ENCODE measurements at regions not wholly inside any gene's neighbourhood (a gene's known extent, or its start where the extent isn't known, plus 50 kb on each side); places are given as distances from the start of the nearest gene placed in this dataset.

DNA sequence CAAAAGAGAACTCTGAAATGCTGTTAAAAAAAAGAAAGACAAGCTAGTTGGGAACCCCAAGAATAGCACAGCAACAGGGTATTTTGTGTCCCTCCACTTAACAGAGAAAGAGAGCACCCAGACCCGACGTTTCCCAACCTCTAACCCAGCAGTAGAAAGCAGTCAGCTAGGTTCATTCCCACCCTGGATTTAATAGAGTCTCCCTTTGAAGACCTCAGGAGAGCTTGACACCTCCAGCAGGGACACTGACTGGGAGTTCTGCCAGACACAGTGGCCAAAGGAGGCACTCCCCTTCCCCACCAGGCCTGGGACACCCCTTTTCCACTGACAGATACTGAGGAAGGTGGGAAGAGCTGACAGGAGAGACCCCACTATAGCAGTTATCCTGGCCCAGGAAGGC, 337.5 kb upstream of the MSX2 start:
- TF ChIP-seq TAF1 (IDR thresholded peaks at IDR 0.05; ENCODE audit: low read depth, low read length) (no peak), POLR2AphosphoS5 (IDR thresholded peaks at IDR 0.05; ENCODE audit: low read depth, low read length) (no peak), POLR2A (IDR thresholded peaks at IDR 0.05; ENCODE audit: low read depth, low read length) (no peak), SPI1 (IDR thresholded peaks at IDR 0.05; ENCODE audit: low read depth, low read length) (no peak)

Data from GM12891 (cell line).